ENCODE measurements at regions not wholly inside any gene's neighbourhood (a gene's known extent, or its start where the extent isn't known, plus 50 kb on each side); places are given as distances from the start of the nearest gene placed in this dataset.
"Not testable (repeated sequence)": the region's sequence is repeated elsewhere in the genome, so short reads cannot be mapped to it uniquely, and the experiment has no call there.

DNA sequence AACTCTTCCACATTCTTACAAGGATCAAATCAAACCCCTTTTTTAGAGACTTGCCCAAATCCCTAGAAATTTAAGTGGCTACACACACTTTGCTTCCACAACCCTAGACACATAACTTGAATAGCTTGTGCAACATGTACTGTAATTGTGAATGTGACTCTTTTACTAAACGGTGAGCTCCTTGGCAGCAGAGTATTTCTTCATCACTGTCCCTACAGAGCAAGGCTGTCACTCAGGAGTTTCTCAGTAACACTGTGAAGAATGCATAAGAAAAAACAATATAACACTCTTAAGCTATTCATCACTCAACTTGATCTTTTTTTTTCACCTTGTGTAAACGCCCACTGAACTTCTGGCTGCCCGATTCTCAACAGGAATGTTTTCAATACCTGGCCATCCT lies 53.8 kb upstream of the ADAMTS18 start:
- DNase-seq = no peak

DNA sequence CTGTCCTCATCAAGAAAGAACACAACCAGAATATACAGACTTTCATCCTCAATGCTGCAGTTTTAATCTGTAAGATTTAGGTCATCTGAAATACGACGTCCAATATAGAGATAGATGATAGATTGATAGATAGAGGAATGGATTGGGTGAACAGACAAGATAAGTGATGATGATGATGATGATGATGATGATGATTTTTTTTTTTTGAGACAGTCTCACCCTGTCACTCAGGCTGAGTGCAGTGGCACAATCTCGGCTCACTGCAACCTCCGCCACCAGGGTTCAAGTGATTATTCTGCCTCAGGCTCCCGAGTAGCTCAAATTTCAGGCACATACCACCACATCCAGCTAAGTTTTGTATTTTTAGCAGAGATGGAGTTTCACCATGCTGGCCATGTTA lies 56.3 kb upstream of the ADAMTS18 start:
- DNase-seq = no peak

DNA sequence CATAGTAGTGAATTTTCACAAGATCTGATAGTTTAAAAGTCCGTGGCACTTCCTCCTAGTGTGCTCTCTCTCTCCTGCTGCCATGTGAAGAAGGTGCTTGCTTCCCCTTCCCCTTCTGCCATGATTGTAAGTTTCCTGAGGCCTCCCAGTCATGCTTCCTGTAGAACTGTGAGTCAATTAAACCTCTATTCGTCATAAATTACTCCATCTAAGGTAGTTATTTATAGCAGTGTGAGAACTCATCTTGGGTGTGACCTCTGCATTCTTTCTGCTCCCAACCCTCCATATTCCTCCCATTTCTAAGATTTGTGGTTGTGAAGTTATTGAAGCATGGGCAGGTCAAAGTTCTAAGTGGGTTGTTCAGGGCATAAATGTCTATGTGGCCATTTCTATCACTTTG lies 62.1 kb upstream of the ADAMTS18 start:
- DNase-seq = no peak

DNA sequence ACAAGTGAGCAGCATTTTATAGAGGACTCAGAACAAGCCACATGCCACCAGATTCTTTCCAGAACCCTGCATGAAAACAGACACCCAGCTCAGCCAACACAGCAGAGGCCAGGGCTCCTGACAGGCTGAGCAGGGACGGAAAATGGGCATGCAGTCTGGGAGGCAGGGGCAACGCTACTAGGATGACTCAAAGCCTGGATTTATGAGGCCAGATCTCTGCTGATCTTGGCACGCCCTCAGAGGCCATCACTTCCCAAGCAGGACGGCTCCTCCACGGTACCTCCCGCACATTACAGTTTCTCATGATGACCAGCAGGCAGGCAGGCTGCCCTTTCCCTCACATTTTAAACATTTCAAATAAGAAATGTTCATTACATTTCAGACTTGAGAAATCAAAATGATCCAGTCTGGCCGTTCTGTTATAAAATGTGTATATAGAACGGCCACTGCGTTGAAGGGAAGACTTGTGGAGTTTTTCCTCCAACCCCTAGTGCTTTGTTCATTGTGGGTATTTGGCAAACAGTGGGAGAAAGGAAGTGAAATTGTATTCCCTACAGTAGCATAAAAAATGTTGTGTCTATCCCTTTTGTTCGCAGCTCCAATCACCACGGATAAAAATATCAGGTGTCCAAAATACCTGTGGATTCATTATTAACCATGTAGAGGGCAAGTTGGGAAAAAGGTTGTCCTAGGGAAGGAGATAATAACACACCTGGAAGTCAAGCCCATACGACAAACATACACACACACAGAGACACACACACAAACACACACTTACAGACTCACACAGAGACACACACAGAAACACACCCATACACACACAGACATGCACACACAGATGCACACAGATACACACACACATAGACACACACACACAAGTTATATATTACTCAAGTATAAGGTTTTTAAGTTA lies 64.8 kb upstream of the ADAMTS18 start:
- DNase-seq = no peak

DNA sequence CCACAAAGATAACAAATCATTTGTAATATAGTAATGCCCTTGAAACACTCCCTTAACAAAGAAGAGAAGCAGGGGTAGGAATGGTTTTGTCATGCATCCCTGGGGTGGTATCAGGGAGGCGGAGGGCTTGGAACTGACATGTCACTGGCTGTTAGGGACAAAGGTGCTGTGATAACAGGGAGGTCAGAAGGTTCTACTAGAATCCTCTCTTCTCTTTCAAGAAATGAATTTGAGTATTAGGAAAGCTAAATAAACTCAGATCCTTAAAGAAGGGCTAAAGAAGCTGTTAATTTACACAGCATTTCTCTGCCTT lies 65.4 kb upstream of the ADAMTS18 start:
- no peak for DNase-seq

DNA sequence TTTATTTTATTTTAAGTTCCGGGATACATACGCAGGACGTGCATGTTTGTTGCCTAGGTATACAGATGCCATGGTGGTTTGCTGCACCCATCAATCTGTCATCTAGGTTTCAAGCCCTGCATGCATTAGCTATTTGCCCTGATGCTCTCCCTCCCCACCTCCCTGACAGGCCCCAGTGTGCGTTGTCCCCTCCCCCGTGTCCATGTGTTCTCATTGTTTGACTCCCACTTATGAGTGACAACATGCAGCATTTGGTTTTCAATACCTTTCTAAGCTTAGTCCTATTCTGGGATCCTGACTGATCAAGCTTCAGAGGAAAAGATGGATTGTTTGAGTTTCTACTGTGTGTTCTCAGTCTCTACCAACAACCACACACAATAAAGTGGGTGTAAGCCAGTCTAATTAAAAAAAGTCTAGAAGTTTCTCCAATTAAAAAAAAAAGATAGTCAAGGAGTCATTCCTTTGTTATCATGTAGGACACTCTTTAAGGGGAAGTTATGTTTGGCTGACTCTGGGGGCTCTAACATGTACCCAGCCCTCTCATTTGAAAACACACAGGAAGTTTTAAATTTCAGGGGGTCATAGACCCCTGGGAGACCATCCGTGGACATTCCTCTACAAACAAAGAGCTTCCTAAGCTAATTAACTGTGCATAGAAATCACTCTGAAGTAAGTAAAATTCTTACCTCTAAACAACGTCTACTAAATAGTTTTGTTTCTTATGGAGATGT lies 66.3 kb upstream of the ADAMTS18 start:
- DNase-seq = no peak

DNA sequence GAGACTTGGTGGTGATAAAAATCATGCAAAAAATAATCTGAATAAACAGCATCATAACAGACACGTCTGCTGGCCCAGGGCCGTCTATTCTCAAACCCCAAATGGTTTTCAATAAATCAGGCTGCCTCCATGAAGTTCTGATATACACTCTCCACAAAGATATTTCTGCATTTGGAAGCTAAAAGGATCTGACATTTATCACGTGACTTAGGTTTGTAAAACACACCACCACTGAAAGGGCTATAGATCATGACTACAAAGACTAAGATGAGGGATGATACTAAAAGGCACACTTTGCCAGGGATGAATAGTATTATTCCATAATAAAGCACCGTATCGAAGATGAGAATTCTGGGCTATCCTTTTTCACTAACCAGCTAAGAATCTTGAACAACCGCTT lies 67.6 kb upstream of the ADAMTS18 start:
- no peak for DNase-seq

DNA sequence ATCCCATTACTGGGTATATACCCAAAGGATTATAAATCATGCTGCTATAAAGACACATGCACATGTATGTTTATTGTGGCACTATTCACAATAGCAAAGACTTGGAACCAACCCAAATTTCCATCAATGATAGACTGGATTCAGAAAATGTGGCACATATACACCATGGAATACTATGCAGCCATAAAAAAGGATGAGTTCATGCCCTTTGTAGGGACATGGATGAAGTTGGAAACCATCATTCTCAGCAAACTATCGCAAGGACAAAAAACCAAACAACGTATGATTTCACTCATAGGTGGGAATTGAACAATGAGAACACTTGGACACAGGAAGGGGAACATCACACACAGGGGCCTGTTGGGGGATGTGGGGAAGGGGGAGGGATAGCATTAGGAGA lies 71.7 kb upstream of the ADAMTS18 start:
- DNase-seq = not testable (repeated sequence)

DNA sequence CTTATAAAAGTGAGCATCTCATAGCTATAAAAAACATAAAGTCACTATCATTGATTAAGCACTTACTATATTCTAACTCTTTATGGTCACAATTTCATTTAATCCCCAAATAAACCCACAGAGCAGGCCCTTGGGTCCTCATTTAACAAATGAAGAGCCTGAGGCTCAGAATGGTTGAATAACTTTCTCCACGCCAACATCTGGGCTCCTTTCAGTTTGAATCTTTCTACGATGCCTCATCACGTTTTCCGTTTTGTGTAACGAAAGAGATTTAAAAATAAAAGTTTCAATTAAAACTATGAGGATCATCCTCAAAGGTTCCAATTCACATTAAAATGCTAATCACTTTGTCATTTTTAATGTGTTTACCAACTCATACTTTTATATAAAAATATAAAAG lies 74.2 kb upstream of the ADAMTS18 start:
- no peak for DNase-seq

DNA sequence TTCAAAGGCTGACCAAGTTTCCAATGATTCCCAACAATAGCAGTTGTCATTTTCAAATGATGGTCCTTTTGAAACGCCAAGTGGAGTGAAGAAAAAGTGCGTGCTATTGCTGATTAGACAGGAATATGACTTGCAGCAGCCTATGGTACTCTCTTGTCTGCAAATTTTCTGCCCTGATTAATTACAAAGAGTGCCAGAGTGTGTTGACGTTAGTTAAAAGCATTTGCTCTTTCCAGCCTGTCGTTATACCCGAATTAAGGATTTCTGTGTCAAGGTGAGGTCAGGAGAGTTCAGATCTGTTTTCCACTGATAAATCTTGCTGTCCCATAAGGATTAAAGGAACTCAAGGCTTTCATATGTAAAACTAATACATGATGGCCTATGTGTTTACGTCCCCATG lies 75.0 kb upstream of the ADAMTS18 start:
- DNase-seq = peak; percentile 0

DNA sequence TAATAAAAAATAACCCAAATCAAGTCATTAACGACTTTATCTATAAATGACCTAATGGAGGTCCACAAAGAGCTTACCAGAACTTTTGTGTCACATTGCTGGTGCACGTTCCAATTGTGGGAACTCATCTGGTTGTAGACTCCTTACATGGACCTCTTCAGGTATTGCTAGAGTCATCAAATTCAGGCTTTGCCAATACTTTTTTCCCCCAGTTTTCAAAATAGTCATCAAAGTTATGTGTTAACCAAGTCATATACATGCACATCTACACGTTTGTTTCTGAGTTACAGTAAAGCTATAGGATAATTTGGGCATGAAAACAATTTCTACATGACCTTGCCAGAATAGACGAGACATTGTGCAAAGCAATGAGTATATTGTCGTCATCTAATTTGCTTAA lies 76.2 kb upstream of the ADAMTS18 start:
- no peak for DNase-seq

DNA sequence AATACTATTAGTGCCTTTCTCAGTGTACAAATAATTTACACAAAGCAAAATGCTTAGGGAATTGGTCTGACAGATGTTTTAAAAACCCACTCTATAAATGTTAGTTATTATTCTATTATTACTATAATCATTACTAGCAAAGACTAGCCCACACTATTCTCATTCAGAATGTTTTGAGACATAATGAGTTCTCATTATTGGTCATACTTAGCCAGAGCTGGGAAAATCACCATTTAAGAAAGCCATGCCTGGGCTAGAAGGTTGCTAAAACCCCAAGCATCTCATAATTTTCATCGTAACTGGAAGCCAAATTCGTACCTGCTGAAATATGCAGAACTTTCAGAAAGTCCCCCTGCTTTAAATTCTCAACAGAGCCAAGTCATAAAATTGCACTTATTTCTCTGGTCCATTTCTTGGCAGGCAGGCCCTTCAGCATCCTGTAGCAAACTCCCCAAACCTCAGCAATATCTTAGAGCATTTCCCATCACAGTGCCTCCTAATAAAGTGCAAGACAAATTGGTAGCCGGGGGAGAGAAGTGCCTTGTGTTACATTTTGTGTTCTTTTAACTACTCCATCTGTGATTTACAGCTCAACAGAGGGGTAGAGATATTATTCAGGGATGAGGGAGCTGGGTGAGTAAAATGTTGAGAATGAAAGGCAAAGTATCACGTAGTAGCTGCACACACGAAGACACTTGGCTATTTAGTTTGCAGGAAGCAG lies 79.8 kb upstream of the ADAMTS18 start:
- no peak for DNase-seq

DNA sequence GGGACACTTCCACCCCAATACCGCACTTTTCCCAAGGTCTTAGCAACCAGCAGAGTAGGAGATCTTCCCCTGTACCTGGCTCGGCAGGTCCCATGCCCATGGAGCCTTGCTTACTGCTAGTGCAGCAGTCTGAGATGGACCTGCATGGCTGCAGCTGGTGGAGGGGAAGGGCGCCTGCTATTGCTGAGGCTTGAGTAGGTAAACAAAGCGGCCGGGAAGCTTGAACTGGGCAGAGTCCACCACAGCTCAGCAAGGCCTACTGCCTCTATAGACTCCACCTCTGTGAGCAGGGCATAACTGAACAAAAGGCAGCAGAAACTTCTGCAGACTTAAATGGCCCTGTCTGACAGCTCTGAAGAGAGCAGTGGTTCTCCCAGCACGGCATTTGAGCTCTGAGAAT lies 90.4 kb upstream of the ADAMTS18 start:
- not testable (repeated sequence) for DNase-seq

DNA sequence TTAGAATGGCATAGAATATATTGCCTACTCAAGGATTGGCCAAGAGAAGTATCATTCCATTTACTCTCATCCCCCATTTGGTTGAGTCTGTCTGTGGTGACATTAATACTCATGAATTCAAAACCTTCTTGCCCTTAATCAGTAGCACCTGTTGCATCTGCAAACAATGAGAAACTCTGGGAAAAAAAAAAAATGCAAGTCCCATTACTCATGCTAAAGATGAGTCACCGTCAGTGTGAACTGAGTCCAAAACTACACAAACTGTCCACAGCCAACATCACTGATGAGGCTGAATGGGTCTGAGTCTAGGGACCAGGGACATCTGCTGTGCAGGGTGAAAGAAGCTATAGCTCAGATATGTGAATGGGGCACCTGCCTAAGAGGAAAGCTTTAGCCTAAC lies 96.9 kb upstream of the ADAMTS18 start:
- DNase-seq = no peak

DNA sequence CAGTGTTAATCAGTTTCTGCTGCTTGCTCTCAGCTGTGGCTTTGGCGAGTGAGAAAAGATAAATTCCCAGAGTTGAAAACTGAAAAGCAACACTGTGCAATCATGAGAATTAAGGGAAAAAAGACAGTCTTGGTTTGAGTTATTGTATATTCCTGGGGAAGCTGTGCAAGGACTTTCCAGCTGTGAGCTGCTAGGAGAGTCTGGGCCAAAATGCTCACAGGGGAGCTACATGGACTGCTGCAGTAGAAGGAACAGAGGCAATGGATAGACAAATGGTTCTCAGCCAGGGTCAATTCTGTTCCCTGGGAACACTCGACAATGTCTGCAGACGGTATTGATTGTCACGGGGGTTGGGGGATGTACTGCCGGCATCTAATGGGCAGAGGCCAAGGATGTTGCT lies 102.0 kb upstream of the ADAMTS18 start:
- DNase-seq = no peak

DNA sequence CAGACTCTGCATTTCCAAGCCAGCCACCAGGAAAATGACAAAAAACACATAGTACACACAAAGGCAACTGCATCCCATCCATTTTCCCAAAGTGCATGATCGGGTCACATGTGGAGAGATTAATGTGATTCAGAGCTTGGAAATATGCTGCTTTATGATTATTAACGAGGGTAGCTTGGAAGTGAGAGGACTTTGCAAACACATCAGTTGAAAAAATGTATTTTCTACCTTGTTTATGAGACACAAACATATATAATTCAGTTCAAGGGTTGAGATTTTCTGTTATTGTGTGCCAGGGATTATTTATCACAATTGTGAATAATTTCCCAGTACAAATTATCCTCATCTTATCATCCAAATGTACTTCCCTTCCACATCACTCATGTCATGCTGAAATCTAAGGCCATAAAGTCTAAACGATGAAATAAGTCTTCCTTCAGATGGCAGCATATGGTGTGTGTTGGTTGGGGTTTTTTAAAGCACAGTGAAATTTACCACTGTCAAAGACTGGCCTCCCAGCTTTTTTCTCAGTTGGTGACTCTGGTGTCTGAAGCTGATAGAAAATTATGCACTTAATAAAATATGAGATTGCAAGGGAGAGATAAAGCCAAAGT lies 104.7 kb upstream of the ADAMTS18 start:
- DNase-seq = no peak

DNA sequence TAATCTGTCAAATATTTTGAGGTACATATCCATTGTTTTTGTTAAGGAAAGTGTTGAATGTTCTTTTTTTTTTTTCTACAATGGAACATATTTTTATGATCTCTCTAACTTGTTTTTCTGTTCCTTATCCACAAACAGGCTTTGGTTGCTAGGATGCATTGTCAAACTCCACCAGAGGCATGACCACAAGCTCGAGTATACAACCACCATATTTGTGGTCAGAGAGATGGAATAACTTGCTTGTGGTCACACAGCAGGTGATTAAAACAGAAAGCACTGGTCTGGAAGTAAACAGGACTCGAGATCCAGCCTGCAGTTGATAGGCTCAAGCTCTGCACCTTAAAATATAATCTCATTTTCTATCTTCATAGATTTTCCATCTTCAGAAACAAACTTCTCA lies 105.8 kb upstream of the ADAMTS18 start:
- no peak for DNase-seq

DNA sequence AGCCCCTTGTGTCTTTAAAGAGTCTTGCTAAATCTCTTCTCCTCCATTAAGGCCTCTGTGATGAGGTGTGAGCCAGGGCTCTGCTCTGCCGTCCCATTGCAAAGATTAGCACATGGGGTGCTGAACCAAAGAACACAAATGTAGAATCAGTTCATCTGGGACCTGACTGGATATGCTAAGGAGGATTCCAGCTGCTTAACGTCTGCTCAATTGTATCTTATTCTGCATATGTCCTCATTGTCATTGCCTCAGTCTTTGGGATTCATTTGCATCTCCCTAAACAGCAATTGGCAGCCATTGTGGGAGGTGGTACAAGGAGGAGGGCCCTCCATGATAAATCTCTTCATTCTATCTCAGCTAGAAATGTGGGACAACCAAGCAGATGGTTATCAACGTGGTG lies 106.3 kb upstream of the ADAMTS18 start:
- DNase-seq = no peak

DNA sequence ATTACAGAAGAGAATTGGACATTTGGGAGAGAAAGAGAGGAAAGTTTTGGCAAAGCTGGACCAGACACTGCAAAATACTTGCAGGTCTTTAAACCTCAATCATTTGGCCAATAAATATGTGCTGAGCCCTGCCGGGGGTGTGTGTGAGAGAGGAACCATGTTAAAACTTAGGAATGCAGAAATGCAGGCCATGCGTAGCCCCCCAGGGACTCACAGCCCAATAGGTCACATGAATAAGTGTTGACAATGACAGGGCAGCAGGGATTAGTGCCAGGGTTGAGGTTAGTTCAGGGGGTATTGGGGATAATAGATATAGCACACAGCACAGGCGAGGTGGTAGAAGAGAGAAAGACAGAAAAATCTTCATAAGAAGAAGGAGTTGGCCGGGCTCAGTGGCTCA lies 113.3 kb upstream of the ADAMTS18 start:
- no peak for DNase-seq

DNA sequence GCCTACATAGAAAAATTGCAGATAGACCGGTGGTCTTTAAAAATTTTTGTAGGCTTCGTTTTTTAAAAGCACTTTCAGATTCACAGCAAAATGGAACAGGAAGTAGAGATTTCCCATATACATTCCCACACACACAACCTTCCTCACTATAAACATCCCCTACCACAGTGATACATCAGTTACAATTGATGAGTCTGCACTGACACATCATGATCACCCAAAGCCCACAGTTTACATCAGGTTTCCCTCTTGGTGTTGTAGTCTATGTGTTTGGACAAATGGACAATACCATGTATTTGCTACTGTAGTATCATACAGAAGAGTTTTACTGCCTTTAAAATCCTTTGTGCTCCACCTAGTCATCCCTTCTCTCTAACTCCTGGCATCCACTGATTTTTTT lies 113.9 kb upstream of the ADAMTS18 start:
- no peak for DNase-seq

DNA sequence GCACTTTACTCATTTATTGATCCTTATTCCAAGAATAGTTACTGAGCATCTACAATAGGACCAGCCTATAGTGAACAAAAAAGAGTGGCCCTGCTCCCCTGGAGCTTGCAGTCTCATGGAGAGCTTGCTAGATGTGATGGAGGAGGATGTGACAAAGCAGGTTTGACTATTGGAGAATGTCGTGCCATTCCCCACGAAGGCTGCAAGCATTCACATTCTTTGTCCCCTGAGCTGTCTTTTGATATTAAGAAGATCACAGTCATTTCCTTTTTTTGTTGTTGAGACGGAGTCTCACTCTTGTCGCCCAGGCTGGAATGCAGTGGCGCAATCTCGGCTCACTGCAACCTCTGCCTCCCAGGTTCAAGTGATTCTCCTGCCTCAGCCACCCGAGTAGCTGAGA lies 115.0 kb upstream of the ADAMTS18 start:
- no peak for DNase-seq

DNA sequence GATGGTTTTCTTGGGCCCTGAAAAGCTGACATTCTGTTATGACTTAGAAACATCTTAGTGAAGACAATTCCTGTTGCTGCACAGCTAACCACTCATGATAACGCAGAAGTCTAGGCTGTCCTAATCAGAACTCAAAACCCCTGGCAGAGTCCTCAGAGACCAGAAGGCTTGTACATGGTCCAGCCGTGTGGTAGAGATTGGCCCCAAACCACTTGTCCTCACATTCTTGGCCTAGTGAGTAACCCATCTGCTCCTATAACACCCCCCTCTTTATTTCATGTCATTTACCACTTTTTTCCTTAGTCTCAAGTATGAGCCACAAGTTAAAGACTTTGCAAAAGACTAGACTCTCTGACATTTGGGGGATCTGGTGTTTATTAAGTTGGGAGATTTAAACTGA lies 116.5 kb upstream of the ADAMTS18 start:
- no peak for DNase-seq

DNA sequence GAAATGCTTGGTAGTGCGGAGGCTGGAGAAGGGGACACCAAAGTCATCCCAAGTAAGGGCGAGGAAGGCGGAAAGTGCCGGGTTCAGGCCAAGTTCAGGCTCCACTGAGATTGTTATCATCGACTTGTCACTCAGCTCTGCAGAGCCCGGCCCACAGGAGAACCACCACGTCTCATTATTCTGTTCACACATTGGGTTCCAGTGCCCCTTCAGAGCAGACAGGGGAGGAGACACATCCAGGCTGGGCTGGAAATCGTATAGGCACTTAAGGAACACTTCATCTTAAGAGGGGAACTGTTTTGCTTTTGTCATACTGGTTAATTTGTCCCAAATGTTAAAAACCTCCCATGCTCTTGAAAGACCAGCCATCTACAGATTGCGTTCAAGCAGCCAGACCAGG lies 118.3 kb upstream of the ADAMTS18 start:
- no peak for DNase-seq

DNA sequence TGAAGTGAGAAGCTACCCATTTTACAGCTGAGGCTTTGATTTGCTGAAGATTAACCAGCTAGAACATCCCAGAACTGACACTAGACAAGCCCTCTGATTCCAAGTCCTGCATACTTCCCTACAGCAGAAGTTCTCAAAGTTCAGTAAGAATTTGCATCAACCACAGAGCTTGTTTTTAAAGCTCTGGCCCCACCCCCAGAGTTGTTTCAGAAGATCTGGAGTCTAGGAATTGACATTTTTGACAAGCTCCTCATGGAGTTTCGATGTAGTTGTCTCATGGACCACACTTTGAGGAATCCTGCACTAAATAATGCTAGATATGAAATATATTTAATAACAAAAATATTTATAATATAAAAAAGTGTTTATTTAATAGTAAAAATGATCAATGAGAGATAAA lies 120.3 kb upstream of the ADAMTS18 start:
- no peak for DNase-seq
